IMR-90 (cell line): ENCODE measurements at regions not wholly inside any gene's neighbourhood (a gene's known extent, or its start where the extent isn't known, plus 50 kb on each side); places are given as distances from the start of the nearest gene placed in this dataset.

Experiments used
- ATAC-seq: fragments of 200-7000 bp; cut with Tn5 transposase; 2 replicates; pipeline ENCODE4 v1.9.1; 2020; ENCODE audit warnings: low read depth, mild to moderate bottlenecking, moderate library complexity
- BruUV-seq: library from RNA; stranded (reverse); fragments of 400-500 nt; replicated peaks from 2 replicates; lab custom pipeline; 2021; lab: Mats Ljungman, UMichigan
- CTCF ChIA-PET: fragments of 300-600 bp; formaldehyde crosslinking; extraction: SDS; loops from one replicate; lab custom pipeline; 2021; ENCODE audit warnings: antibody characterized with exemption; lab: Yijun Ruan, JAX
- POLR2A ChIA-PET: fragments of 300-600 bp; sonication (Branson Sonifier 250); formaldehyde crosslinking; loops from one replicate; lab custom pipeline; 2022; ENCODE audit warnings: antibody characterized with exemption; ENCODE audit not compliant: unreplicated experiment; lab: Charles Lee
- DNase-seq: peaks from one replicate; pipeline ENCODE4 v3.0.0; 2013
- H2AFZ ChIP-seq: replicated peaks from 2 replicates; pipeline ENCODE3; 2013; ENCODE audit warnings: low read length, mild to moderate bottlenecking; ENCODE audit not compliant: poor library complexity
- H2AK5ac ChIP-seq: 2 replicates; pipeline ENCODE4 v1.6.1; 2013; ENCODE audit warnings: low read depth, low read length, inconsistent platforms
- H2AK9ac ChIP-seq: replicated peaks from 2 replicates; pipeline ENCODE3; 2013; ENCODE audit warnings: mild to moderate bottlenecking, low read depth, low read length, moderate library complexity; ENCODE audit not compliant: poor library complexity
- H2BK120ac ChIP-seq: 2 replicates; pipeline ENCODE4 v1.6.1; 2013; ENCODE audit warnings: low read depth, low read length, inconsistent platforms
- H2BK15ac ChIP-seq: 3 replicates; pipeline ENCODE4 v1.6.1; 2013; ENCODE audit warnings: low read depth, low read length, inconsistent platforms
- H2BK20ac ChIP-seq: 2 replicates; pipeline ENCODE4 v1.6.1; 2013; ENCODE audit warnings: low read depth, mild to moderate bottlenecking, inconsistent platforms, low read length, moderate library complexity
- H2BK5ac ChIP-seq: 2 replicates; pipeline ENCODE4 v1.6.1; 2013; ENCODE audit warnings: mild to moderate bottlenecking, low read depth, low read length, inconsistent platforms; ENCODE audit not compliant: poor library complexity, severe bottlenecking
- H3K14ac ChIP-seq: replicated peaks from 2 replicates; pipeline ENCODE4 v1.6.1; 2013; ENCODE audit warnings: low read depth, low read length, inconsistent platforms
- H3K18ac ChIP-seq: 2 replicates; pipeline ENCODE4 v1.6.1; 2013; ENCODE audit warnings: low read depth, low read length, control low read depth
- H3K23ac ChIP-seq: 2 replicates; pipeline ENCODE4 v1.6.1; 2013; ENCODE audit warnings: low read depth, low read length, inconsistent platforms
- H3K27ac ChIP-seq: 2 replicates; pipeline ENCODE4 v1.5.1; 2013; ENCODE audit warnings: mild to moderate bottlenecking, control low read depth, low read length; ENCODE audit not compliant: insufficient read depth
- H3K27me3 ChIP-seq: 2 replicates; pipeline ENCODE4 v1.6.1; 2013; ENCODE audit warnings: low read length; ENCODE audit not compliant: control insufficient read depth, insufficient read depth
- H3K36me3 ChIP-seq: 2 replicates; pipeline ENCODE4 v1.6.1; 2013; ENCODE audit warnings: low read length, mixed read lengths; ENCODE audit not compliant: control insufficient read depth, insufficient read depth
- H3K4ac ChIP-seq: 2 replicates; pipeline ENCODE4 v1.6.1; 2013; ENCODE audit warnings: low read depth, low read length, inconsistent platforms
- H3K4me1 ChIP-seq: 2 replicates; pipeline ENCODE4 v1.6.1; 2013; ENCODE audit warnings: low read length, mixed read lengths; ENCODE audit not compliant: control insufficient read depth, insufficient read depth
- H3K4me2 ChIP-seq: 2 replicates; pipeline ENCODE4 v1.6.1; 2013; ENCODE audit warnings: low read depth, mild to moderate bottlenecking, control low read depth, low read length, moderate library complexity
- H3K4me3 ChIP-seq: 2 replicates; pipeline ENCODE4 v1.5.1; 2013; ENCODE audit warnings: low read depth, mild to moderate bottlenecking, control low read depth, low read length, moderate library complexity; ENCODE audit not compliant: insufficient read depth
- H3K56ac ChIP-seq: 2 replicates; pipeline ENCODE4 v1.6.1; 2013; ENCODE audit warnings: low read length, inconsistent platforms; ENCODE audit not compliant: insufficient read depth; ENCODE audit errors: extremely low read depth
- H3K79me1 ChIP-seq, 2 experiments: 2 replicates each; pipeline ENCODE4 v1.6.1; 2013; ENCODE audit warnings: low read length in 2 of 2, inconsistent platforms in 1 of 2, low read depth in 1 of 2
- H3K9ac ChIP-seq: 2 replicates; pipeline ENCODE4 v1.6.1; 2013; ENCODE audit warnings: low read depth, low read length, control low read depth
- H3K9me1 ChIP-seq: 2 replicates; pipeline ENCODE4 v1.6.1; 2013; ENCODE audit warnings: low read length, inconsistent platforms; ENCODE audit not compliant: insufficient read depth
- H3K9me3 ChIP-seq: 2 replicates; pipeline ENCODE4 v1.6.1; 2013; ENCODE audit warnings: low read length; ENCODE audit not compliant: control insufficient read depth, insufficient read depth
- H4K20me1 ChIP-seq: 2 replicates; pipeline ENCODE4 v1.6.1; 2013; ENCODE audit warnings: low read length, inconsistent platforms; ENCODE audit not compliant: insufficient read depth
- H4K5ac ChIP-seq: 2 replicates; pipeline ENCODE4 v1.6.1; 2013; ENCODE audit warnings: mild to moderate bottlenecking, low read depth, low read length, control low read depth
- H4K8ac ChIP-seq, 2 experiments: 2 replicates each; pipeline ENCODE4 v1.6.1; 2013; ENCODE audit warnings: low read depth in 2 of 2, low read length in 2 of 2, control low read depth in 1 of 2, inconsistent platforms in 1 of 2
- H4K91ac ChIP-seq: 2 replicates; pipeline ENCODE4 v1.6.1; 2013; ENCODE audit warnings: low read depth, low read length, inconsistent platforms; ENCODE audit not compliant: insufficient read depth
- BHLHE40 ChIP-seq: fragments of 150-350 bp; IDR thresholded peaks from 2 replicates; pipeline ENCODE4 v1.6.1; 2016; ENCODE audit warnings: mild to moderate bottlenecking, low read depth, low read length
- MAZ ChIP-seq: IDR thresholded peaks from 2 replicates; pipeline ENCODE4 v1.6.1; 2012; ENCODE audit warnings: low read depth, mild to moderate bottlenecking, low read length, improper control_type of control experiment, moderate library complexity, borderline replicate concordance
- MXI1 ChIP-seq: IDR thresholded peaks from 2 replicates; pipeline ENCODE4 v1.6.1; 2012; ENCODE audit warnings: low read depth, mild to moderate bottlenecking, low read length, moderate library complexity, borderline replicate concordance
- POLR2A ChIP-seq: IDR thresholded peaks from 2 replicates; pipeline ENCODE4 v1.6.1; 2012; ENCODE audit warnings: mild to moderate bottlenecking, low read depth, low read length
- RAD21 ChIP-seq: IDR thresholded peaks from 2 replicates; pipeline ENCODE4 v1.6.1; 2012; ENCODE audit warnings: low read length, improper control_type of control experiment
- whole genome bisulfite sequencing, 2 experiments: methylation state at CpG; one replicate each; pipeline versions ENCODE4 v1.1.5 to v1.1.7; 2013; ENCODE audit warnings: missing lambda C conversion rate in 2 of 2; ENCODE audit not compliant: insufficient read length in 1 of 2; ENCODE audit errors: extremely low coverage in 2 of 2; 5-methylcytosine and 5-hydroxymethylcytosine counted together
- dilution Hi-C: fragments of 300-500 bp; cut with HindIII; formaldehyde crosslinking; loops from one replicate; pipeline ENCODE4 v1.14.3; 2018; ENCODE audit warnings: low sequenced_read_pairs; ENCODE audit not compliant: unreplicated experiment
- in situ Hi-C: fragments of 300-500 bp; cut with MboI; formaldehyde crosslinking; loops from 3 replicates; pipeline ENCODE4 v1.14.3; 2019; ENCODE audit warnings: low sequenced_read_pairs, inconsistent platforms, mixed read lengths
- intact Hi-C: fragments of 100-400 bp; cut with micrococcal nuclease; formaldehyde crosslinking; loops from 2 replicates; pipeline ENCODE4 v1.10.0; 2022
- TF ChIP-seq, protein P1 (sequence below): conservative IDR thresholded peaks from 2 replicates; pipeline ENCODE4 v1.5.1; 2012; ENCODE audit warnings: mild to moderate bottlenecking, low read depth, low read length, improper control_type of control experiment
- TF ChIP-seq, protein P2 (sequence below): fragments of 150-350 bp; IDR thresholded peaks from 2 replicates; pipeline ENCODE4 v1.6.1; 2017; ENCODE audit warnings: mild to moderate bottlenecking, antibody characterized with exemption, low read length, low read depth
- TF ChIP-seq, protein P3 (sequence below): fragments of 150-350 bp; IDR thresholded peaks from 2 replicates; pipeline ENCODE4 v1.6.1; 2016; ENCODE audit warnings: low read depth, mild to moderate bottlenecking, low read length, moderate library complexity, borderline replicate concordance

DNA sequence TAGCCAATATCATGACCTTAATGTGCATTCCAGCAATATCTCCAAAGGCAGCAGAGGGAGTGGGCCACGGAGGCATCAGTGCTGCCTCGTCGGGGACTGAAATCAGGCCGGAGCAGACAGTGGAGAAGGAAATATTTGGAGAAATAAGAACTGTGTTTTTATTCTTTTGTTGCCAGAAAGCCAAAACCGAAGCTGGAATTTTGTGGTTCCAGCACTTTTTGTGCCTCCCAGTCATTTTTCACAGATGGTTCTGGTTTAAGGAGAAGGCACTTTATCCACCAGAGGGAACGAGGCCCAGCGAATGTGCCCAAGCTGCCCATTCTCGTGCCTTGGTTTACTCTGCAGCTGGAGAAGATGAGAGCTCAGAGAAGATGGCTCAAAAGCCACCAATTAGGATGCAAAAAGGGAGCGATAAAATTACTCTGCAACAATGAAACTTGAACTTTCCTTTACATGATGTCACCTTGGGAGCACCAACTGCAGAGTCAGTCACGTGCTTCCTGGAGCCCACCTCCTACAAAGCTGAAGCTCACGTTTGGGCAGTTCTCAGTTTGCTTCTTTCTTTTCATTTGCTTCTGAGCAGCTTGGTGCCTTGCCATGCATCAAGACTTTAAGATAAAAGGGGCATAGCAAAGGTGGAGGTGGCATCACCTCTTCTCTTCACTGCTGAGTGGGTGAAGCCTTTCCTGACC is 288.7 kb downstream of the LPIN1 start:
- no peak overlapping the region; the same call in 1 of the 2 replicates for H2BK120ac ChIP-seq
- WGBS, 2 experiments, result 86% methylated on average over 1 of the region's 11 CpGs; no CpG with 5 or more reads in 1 of the 2 experiments
- H4K5ac ChIP-seq, result no peak overlapping the region
- no peaks in the 10 kb centered on the region for H3K36me3 ChIP-seq
- H3K4me1 ChIP-seq, result peaks cover 3% of the 10 kb centered on the region
- no peaks in the 10 kb centered on the region for H4K20me1 ChIP-seq
- no peak overlapping the region for H3K56ac ChIP-seq
- peak overlapping the region; percentile 57; the same call in 1 of the 2 replicates for H2AK5ac ChIP-seq
- in situ Hi-C loops, result no loop called here
- H3K79me1 ChIP-seq, result no peaks in the 10 kb centered on the region
- H4K8ac ChIP-seq, result no peak overlapping the region
- no peak overlapping the region for H3K9ac ChIP-seq
- H3K4ac ChIP-seq, result no peak overlapping the region; the same call in 1 of the 2 replicates
- H3K27ac ChIP-seq, result no peak overlapping the region
- BruUV-seq, result no TSS peak
- H3K14ac ChIP-seq, result no peak overlapping the region
- H2BK20ac ChIP-seq, result no peak overlapping the region
- H2AFZ ChIP-seq, result peak overlapping the region; percentile 16
- no peaks in the 10 kb centered on the region for H3K27me3 ChIP-seq
- H3K4me2 ChIP-seq, result no peak overlapping the region
- no peak overlapping the region for H3K23ac ChIP-seq
- H2AK9ac ChIP-seq, result no peak overlapping the region
- no peak for DNase-seq
- CTCF ChIA-PET, result interaction anchor here (0.7 kb wide), 1 partner anchor 348 kb away, joined by 4 read pairs; no protein-coding TSS in a partner anchor
- H4K91ac ChIP-seq, result peak overlapping the region; percentile 34; the same call in 1 of the 2 replicates
- POLR2A ChIA-PET, result no interaction called here
- intact Hi-C loops, result no loop called here
- no peak for TF ChIP-seq MXI1
- no peak for TF ChIP-seq BHLHE40
- no peak for TF ChIP-seq RAD21
- TF ChIP-seq, protein P1, sequence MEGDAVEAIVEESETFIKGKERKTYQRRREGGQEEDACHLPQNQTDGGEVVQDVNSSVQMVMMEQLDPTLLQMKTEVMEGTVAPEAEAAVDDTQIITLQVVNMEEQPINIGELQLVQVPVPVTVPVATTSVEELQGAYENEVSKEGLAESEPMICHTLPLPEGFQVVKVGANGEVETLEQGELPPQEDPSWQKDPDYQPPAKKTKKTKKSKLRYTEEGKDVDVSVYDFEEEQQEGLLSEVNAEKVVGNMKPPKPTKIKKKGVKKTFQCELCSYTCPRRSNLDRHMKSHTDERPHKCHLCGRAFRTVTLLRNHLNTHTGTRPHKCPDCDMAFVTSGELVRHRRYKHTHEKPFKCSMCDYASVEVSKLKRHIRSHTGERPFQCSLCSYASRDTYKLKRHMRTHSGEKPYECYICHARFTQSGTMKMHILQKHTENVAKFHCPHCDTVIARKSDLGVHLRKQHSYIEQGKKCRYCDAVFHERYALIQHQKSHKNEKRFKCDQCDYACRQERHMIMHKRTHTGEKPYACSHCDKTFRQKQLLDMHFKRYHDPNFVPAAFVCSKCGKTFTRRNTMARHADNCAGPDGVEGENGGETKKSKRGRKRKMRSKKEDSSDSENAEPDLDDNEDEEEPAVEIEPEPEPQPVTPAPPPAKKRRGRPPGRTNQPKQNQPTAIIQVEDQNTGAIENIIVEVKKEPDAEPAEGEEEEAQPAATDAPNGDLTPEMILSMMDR, result no peak
- TF ChIP-seq, protein P2, sequence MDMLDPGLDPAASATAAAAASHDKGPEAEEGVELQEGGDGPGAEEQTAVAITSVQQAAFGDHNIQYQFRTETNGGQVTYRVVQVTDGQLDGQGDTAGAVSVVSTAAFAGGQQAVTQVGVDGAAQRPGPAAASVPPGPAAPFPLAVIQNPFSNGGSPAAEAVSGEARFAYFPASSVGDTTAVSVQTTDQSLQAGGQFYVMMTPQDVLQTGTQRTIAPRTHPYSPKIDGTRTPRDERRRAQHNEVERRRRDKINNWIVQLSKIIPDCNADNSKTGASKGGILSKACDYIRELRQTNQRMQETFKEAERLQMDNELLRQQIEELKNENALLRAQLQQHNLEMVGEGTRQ, result no peak
- no peak for TF ChIP-seq POLR2A
- TF ChIP-seq, protein P3, sequence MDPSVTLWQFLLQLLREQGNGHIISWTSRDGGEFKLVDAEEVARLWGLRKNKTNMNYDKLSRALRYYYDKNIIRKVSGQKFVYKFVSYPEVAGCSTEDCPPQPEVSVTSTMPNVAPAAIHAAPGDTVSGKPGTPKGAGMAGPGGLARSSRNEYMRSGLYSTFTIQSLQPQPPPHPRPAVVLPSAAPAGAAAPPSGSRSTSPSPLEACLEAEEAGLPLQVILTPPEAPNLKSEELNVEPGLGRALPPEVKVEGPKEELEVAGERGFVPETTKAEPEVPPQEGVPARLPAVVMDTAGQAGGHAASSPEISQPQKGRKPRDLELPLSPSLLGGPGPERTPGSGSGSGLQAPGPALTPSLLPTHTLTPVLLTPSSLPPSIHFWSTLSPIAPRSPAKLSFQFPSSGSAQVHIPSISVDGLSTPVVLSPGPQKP, result no peak
- TF ChIP-seq MAZ, result no peak
- H3K9me3 ChIP-seq, result peaks cover 7% of the 10 kb centered on the region
- no peak for ATAC-seq
- peak overlapping the region; percentile 53; the same call in 2 of the 3 replicates for H2BK15ac ChIP-seq
- 0 out of 2 replicates have a peak, but pooled peaks cover 3% of the 10 kb centered on the region for H3K9me1 ChIP-seq
- no peak overlapping the region for H3K4me3 ChIP-seq
- H3K18ac ChIP-seq, result no peak overlapping the region
- H2BK5ac ChIP-seq, result no peak overlapping the region
- dilution Hi-C loops, result no loop called here
